GM13977 (cell line): ENCODE measurements at regions not wholly inside any gene's neighbourhood (a gene's known extent, or its start where the extent isn't known, plus 50 kb on each side); places are given as distances from the start of the nearest gene placed in this dataset.

ENCODE experiments used
- DNase-seq: peaks from one replicate; pipeline ENCODE4 v3.0.0; 2012; ENCODE audit warnings: low spot score
- CTCF ChIP-seq: IDR thresholded peaks from 2 replicates; pipeline ENCODE4 v1.5.1; 2012; ENCODE audit warnings: mild to moderate bottlenecking, control low read depth; ENCODE audit not compliant: insufficient read depth; ENCODE audit errors: extremely low read depth, missing control alignments
- in situ Hi-C: fragments of 300-500 bp; cut with MboI; formaldehyde crosslinking; loops from one replicate; pipeline ENCODE4 v1.12.0; 2022; ENCODE audit warnings: low sequenced_read_pairs, low pct_unique_long_range_greater_than_20kb, mixed read lengths, inconsistent platforms; ENCODE audit not compliant: unreplicated experiment

- TF ChIP-seq CTCF = no peak
- DNase-seq = no peak
- in situ Hi-C loops = loop anchor here (25.0 kb wide), 1 partner anchor 355 kb away; no protein-coding TSS in a partner anchor
Measured at GRCh38 chr14:76706811-76707210, 54.5 kb upstream of the VASH1 start.

- TF ChIP-seq CTCF = no peak
- in situ Hi-C loops = loop anchor here (25.0 kb wide), 1 partner anchor 354 kb away; no protein-coding TSS in a partner anchor
- no peak for DNase-seq
Measured at GRCh38 chr14:76708028-76708427, 53.2 kb upstream of the VASH1 start.

GRCh38 chr14:76708771-76709170 is 52.5 kb upstream of the VASH1 start:
- in situ Hi-C loops = loop anchor here (25.0 kb wide), 1 partner anchor 354 kb away; no protein-coding TSS in a partner anchor
- no peak for TF ChIP-seq CTCF
- DNase-seq = no peak

- DNase-seq = peak; percentile 66
- TF ChIP-seq CTCF = peak; percentile 58
- in situ Hi-C loops = loop anchor here (25.0 kb wide), 1 partner anchor 352 kb away; no protein-coding TSS in a partner anchor
Measured at GRCh38 chr14:76710056-76711010, 50.9 kb upstream of the VASH1 start.
